Panc1 (cell line): ENCODE measurements at regions not wholly inside any gene's neighbourhood (a gene's known extent, or its start where the extent isn't known, plus 50 kb on each side); places are given as distances from the start of the nearest gene placed in this dataset.

Experiments
- POLR2AphosphoS5 ChIP-seq: IDR thresholded peaks from 2 replicates; pipeline ENCODE4 v1.6.1; 2012; ENCODE audit warnings: mild to moderate bottlenecking, low read depth, low read length, moderate library complexity
- SIN3A ChIP-seq: IDR thresholded peaks from 2 replicates; pipeline ENCODE4 v1.6.1; 2012; ENCODE audit warnings: low read depth, mild to moderate bottlenecking, low read length, moderate library complexity, borderline replicate concordance; ENCODE audit not compliant: insufficient read depth
- TCF7L2 ChIP-seq: IDR thresholded peaks from 2 replicates; pipeline ENCODE4 v1.6.1; 2011; ENCODE audit warnings: mild to moderate bottlenecking, low read depth, low read length, inconsistent platforms
- TF ChIP-seq, protein P1 (sequence below), 2 experiments: IDR thresholded peaks; 2 replicates each; pipeline ENCODE4 v1.6.1; 2011 to 2012; ENCODE audit warnings: low read depth in 2 of 2, control low read depth in 1 of 2, low read length in 1 of 2, mild to moderate bottlenecking in 1 of 2, moderate library complexity in 1 of 2; ENCODE audit not compliant: insufficient read depth in 1 of 2
- TF ChIP-seq, protein P2 (sequence below): fragments of 450-650 bp; IDR thresholded peaks from 2 replicates; pipeline ENCODE4 v1.5.1; 2017; ENCODE audit warnings: mild to moderate bottlenecking

DNA sequence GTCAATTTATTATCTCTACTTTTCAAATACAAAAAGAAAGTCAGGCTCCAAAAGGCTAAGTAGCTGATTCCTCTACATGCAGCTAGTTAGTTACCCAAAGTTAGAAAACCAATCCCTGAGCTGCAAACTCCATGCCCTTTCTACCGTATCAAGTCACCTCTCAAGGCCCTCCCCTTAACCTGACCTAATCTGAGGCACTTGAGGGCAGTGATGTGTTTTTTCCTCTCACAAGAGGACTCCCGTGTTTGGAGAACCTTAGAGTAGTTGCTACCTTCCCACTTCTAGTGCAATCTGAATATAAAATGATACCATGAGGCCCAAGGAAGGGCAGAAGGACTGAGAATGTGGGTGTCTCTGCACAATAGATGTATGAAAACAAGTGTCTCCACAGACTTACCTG, 907.9 kb upstream of the CELF4 start:
- TF ChIP-seq, protein P1, sequence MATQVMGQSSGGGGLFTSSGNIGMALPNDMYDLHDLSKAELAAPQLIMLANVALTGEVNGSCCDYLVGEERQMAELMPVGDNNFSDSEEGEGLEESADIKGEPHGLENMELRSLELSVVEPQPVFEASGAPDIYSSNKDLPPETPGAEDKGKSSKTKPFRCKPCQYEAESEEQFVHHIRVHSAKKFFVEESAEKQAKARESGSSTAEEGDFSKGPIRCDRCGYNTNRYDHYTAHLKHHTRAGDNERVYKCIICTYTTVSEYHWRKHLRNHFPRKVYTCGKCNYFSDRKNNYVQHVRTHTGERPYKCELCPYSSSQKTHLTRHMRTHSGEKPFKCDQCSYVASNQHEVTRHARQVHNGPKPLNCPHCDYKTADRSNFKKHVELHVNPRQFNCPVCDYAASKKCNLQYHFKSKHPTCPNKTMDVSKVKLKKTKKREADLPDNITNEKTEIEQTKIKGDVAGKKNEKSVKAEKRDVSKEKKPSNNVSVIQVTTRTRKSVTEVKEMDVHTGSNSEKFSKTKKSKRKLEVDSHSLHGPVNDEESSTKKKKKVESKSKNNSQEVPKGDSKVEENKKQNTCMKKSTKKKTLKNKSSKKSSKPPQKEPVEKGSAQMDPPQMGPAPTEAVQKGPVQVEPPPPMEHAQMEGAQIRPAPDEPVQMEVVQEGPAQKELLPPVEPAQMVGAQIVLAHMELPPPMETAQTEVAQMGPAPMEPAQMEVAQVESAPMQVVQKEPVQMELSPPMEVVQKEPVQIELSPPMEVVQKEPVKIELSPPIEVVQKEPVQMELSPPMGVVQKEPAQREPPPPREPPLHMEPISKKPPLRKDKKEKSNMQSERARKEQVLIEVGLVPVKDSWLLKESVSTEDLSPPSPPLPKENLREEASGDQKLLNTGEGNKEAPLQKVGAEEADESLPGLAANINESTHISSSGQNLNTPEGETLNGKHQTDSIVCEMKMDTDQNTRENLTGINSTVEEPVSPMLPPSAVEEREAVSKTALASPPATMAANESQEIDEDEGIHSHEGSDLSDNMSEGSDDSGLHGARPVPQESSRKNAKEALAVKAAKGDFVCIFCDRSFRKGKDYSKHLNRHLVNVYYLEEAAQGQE (IDR thresholded peaks at IDR 0.05; ENCODE audit: insufficient read depth in 1 of 2, low read depth in 2 of 2, low read length in 1 of 2) = no peak
- TF ChIP-seq, protein P2, sequence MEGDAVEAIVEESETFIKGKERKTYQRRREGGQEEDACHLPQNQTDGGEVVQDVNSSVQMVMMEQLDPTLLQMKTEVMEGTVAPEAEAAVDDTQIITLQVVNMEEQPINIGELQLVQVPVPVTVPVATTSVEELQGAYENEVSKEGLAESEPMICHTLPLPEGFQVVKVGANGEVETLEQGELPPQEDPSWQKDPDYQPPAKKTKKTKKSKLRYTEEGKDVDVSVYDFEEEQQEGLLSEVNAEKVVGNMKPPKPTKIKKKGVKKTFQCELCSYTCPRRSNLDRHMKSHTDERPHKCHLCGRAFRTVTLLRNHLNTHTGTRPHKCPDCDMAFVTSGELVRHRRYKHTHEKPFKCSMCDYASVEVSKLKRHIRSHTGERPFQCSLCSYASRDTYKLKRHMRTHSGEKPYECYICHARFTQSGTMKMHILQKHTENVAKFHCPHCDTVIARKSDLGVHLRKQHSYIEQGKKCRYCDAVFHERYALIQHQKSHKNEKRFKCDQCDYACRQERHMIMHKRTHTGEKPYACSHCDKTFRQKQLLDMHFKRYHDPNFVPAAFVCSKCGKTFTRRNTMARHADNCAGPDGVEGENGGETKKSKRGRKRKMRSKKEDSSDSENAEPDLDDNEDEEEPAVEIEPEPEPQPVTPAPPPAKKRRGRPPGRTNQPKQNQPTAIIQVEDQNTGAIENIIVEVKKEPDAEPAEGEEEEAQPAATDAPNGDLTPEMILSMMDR = no peak
- TF ChIP-seq POLR2AphosphoS5 = no peak
- no peak for TF ChIP-seq SIN3A
- no peak for TF ChIP-seq TCF7L2
